ENCODE measurements at regions not wholly inside any gene's neighbourhood (a gene's known extent, or its start where the extent isn't known, plus 50 kb on each side); places are given as distances from the start of the nearest gene placed in this dataset.

DNA sequence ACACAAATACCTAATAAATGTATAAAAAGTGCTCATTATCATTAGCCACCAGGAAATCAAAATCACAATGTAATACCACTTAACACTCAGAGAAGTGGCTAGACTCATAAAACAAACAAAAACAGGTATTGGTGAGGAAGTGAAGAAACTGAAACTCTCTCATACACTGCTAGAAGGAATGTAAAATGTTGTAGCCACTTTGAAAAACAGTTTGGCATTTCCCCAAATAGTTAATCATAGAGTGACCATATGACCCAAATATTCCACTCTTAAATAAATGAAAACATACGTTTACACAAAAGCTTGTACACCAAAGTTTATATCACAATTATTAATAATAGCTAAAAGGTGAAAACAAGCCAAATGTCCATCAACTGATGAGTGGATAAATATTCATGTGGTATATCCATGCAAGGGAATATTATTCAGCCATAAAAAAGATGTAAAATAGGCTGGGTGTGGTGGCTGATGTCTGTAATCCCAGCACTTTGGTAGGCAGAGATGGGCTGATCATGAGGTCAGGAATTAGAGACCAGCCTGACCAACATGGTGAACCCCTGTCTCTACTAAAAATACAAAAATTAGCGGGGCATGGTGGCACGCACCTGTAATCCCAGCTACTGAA is 86.2 kb upstream of the COL5A2 start:
- Histone ChIP-seq H3K4me3 (ENCODE audit: low read depth in 1 of 2, low read length in 2 of 2) (no peak overlapping the region), H3K27ac (ENCODE audit: low read depth in 2 of 2, low read length in 1 of 2) (no peak overlapping the region), H3K36me3 (ENCODE audit: control insufficient read depth in 2 of 2, insufficient read depth in 2 of 2, low read length in 1 of 2) (no peaks in the 10 kb centered on the region), H3K9me3 (ENCODE audit: control insufficient read depth in 2 of 2, insufficient read depth in 1 of 2, low read depth in 1 of 2, low read length in 1 of 2) (no peaks in the 10 kb centered on the region), H3K4me1 (ENCODE audit: control insufficient read depth in 2 of 2, insufficient read depth in 2 of 2, low read length in 1 of 2) (no peaks in the 10 kb centered on the region), H3K27me3 (ENCODE audit: control insufficient read depth in 1 of 2, insufficient read depth in 2 of 2, low read length in 2 of 2) (no peaks in the 10 kb centered on the region)
- WGBS, 2 donors: 80 to 88% methylated on average over 3 of the region's 3 CpGs

DNA sequence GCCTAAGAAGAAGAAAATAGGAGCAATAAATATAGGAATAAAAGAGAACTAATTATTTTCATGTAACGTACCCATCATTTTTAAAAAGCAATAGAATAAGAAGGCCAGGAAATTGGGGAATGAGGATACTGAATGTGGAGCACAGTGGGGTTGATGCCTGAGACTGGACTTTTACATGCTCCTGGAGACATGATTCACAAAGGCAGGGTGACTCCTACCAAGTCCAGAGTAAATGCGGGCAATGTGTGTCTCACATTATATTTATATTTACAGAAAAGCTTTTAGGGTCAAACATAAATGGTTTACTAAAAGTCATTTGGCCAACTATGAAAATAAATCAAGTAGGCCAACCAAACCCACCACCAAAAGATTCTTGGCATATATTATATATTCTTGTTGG is 87.9 kb upstream of the COL5A2 start:
- H3K4me3 ChIP-seq (ENCODE audit: low read depth in 1 of 2, low read length in 2 of 2): no peak overlapping the region
- H3K4me1 ChIP-seq (ENCODE audit: control insufficient read depth in 2 of 2, insufficient read depth in 2 of 2, low read length in 1 of 2): no peaks in the 10 kb centered on the region
- H3K36me3 ChIP-seq (ENCODE audit: control insufficient read depth in 2 of 2, insufficient read depth in 2 of 2, low read length in 1 of 2): no peaks in the 10 kb centered on the region
- H3K27ac ChIP-seq (ENCODE audit: low read depth in 2 of 2, low read length in 1 of 2): no peak overlapping the region
- 44 to 48% methylated on average over 2 of the region's 2 CpGs for WGBS, 2 donors
- no peaks in the 10 kb centered on the region for H3K27me3 ChIP-seq (ENCODE audit: control insufficient read depth in 1 of 2, insufficient read depth in 2 of 2, low read length in 2 of 2)
- H3K9me3 ChIP-seq (ENCODE audit: control insufficient read depth in 2 of 2, insufficient read depth in 1 of 2, low read depth in 1 of 2, low read length in 1 of 2): no peaks in the 10 kb centered on the region

DNA sequence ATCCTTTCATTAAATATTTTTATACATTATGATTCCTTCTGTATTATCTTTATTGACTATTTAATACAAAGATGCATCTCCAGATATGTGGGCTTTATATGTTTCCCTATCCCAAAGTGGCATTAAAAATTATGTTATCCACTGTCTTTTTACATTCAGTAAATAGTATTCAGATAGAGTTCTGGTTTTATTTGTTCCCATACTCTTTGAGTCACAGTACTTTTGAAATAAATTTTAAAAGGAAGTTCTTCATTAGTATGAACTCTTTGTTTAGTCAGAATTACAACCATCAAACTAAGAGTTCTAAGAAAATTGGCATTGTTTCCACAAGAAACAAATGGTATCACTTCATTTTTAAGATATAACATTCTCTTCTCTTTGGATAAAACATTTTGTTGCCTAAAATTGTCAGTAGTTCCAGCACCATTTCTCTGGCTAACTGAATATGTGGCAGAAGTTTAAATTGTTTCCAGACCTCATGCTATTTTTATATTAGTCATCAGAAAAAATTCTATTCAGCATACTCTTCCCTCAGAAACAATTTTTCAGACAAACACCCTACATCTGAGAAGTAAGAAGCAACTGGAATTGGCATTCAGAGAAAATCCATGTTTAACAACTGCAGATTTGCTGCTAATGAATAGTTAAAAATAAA is 88.5 kb upstream of the COL5A2 start:
- H3K27ac ChIP-seq (ENCODE audit: low read depth in 2 of 2, low read length in 1 of 2): no peak overlapping the region
- no peaks in the 10 kb centered on the region for H3K36me3 ChIP-seq (ENCODE audit: control insufficient read depth in 2 of 2, insufficient read depth in 2 of 2, low read length in 1 of 2)
- H3K27me3 ChIP-seq (ENCODE audit: control insufficient read depth in 1 of 2, insufficient read depth in 2 of 2, low read length in 2 of 2): no peaks in the 10 kb centered on the region
- H3K4me1 ChIP-seq (ENCODE audit: control insufficient read depth in 2 of 2, insufficient read depth in 2 of 2, low read length in 1 of 2): no peaks in the 10 kb centered on the region
- H3K9me3 ChIP-seq (ENCODE audit: control insufficient read depth in 2 of 2, insufficient read depth in 1 of 2, low read depth in 1 of 2, low read length in 1 of 2): no peaks in the 10 kb centered on the region
- no peak overlapping the region for H3K4me3 ChIP-seq (ENCODE audit: low read depth in 1 of 2, low read length in 2 of 2)

DNA sequence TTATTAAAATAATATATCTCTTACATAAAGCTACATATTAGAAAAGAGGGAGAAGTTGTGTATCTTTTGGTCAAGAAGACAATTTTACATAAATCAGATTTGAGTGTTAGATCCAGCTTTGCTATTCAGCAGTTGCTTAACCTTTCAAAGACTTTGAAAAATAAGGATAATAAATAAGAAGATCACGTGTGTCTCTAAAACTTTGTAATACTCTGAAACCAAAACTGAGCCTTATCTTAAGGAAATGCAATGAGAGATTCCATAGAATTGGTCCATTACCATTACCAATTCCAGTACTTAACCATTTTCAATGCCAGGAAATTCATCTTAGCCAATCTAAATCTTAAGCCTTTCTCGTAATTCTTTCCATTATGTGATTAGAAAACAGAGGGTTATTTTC is 89.2 kb upstream of the COL5A2 start:
- Histone ChIP-seq H3K4me3 (ENCODE audit: low read depth in 1 of 2, low read length in 2 of 2) (no peak overlapping the region), H3K27me3 (ENCODE audit: control insufficient read depth in 1 of 2, insufficient read depth in 2 of 2, low read length in 2 of 2) (no peaks in the 10 kb centered on the region), H3K27ac (ENCODE audit: low read depth in 2 of 2, low read length in 1 of 2) (no peak overlapping the region), H3K4me1 (ENCODE audit: control insufficient read depth in 2 of 2, insufficient read depth in 2 of 2, low read length in 1 of 2) (no peaks in the 10 kb centered on the region), H3K9me3 (ENCODE audit: control insufficient read depth in 2 of 2, insufficient read depth in 1 of 2, low read depth in 1 of 2, low read length in 1 of 2) (no peaks in the 10 kb centered on the region), H3K36me3 (ENCODE audit: control insufficient read depth in 2 of 2, insufficient read depth in 2 of 2, low read length in 1 of 2) (no peaks in the 10 kb centered on the region)
- 82% methylated on average over 2 of the region's 2 CpGs for WGBS, 2 donors

DNA sequence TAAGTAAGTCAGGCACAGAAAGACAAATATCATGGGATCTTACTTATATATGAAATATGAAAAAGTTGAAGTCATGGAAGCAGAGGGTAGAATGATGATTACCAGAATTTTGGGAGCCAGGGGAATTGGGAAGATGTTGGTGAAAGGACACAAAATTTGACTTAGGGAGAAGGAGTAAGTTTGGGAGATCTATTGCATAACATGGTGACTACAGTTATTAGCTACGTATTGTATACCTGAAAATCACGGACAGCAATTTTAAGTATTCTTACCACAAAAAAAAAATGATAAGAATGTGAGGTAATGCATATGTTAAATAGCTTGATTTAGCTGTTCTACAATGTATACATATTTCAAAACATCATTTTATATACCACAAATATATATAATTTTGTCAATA is 94.2 kb upstream of the COL5A2 start:
- Histone ChIP-seq H3K4me1 (ENCODE audit: control insufficient read depth in 2 of 2, insufficient read depth in 2 of 2, low read length in 1 of 2) (no peaks in the 10 kb centered on the region), H3K36me3 (ENCODE audit: control insufficient read depth in 2 of 2, insufficient read depth in 2 of 2, low read length in 1 of 2) (no peaks in the 10 kb centered on the region), H3K27me3 (ENCODE audit: control insufficient read depth in 1 of 2, insufficient read depth in 2 of 2, low read length in 2 of 2) (no peaks in the 10 kb centered on the region), H3K9me3 (ENCODE audit: control insufficient read depth in 2 of 2, insufficient read depth in 1 of 2, low read depth in 1 of 2, low read length in 1 of 2) (no peaks in the 10 kb centered on the region), H3K27ac (ENCODE audit: low read depth in 2 of 2, low read length in 1 of 2) (no peak overlapping the region), H3K4me3 (ENCODE audit: low read depth in 1 of 2, low read length in 2 of 2) (no peak overlapping the region)
- WGBS, 2 donors: 44 to 49% methylated on average over 2 of the region's 2 CpGs

DNA sequence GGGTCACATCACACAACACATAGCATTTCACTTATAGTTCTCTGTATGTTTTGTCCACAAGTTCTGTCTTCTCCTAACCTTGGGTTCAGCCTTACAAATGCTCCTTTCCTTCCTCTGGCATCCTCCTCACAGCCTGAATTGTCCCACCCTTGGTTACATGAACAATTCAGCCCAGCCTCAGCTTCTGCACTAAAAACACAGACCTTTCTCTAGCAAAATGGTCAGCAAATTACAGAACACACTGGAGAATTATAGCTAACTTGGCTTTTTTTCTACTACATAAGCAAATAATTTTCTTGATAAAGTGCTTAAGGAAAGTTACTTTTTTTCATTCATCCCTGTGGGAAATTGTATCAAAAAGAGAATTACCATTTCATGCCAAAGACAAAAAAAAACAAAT is 94.8 kb upstream of the COL5A2 start:
- no peaks in the 10 kb centered on the region for H3K4me1 ChIP-seq (ENCODE audit: control insufficient read depth in 2 of 2, insufficient read depth in 2 of 2, low read length in 1 of 2)
- no peak overlapping the region for H3K27ac ChIP-seq (ENCODE audit: low read depth in 2 of 2, low read length in 1 of 2)
- H3K36me3 ChIP-seq (ENCODE audit: control insufficient read depth in 2 of 2, insufficient read depth in 2 of 2, low read length in 1 of 2): no peaks in the 10 kb centered on the region
- no peaks in the 10 kb centered on the region for H3K9me3 ChIP-seq (ENCODE audit: control insufficient read depth in 2 of 2, insufficient read depth in 1 of 2, low read depth in 1 of 2, low read length in 1 of 2)
- H3K4me3 ChIP-seq (ENCODE audit: low read depth in 1 of 2, low read length in 2 of 2): no peak overlapping the region
- H3K27me3 ChIP-seq (ENCODE audit: control insufficient read depth in 1 of 2, insufficient read depth in 2 of 2, low read length in 2 of 2): no peaks in the 10 kb centered on the region

DNA sequence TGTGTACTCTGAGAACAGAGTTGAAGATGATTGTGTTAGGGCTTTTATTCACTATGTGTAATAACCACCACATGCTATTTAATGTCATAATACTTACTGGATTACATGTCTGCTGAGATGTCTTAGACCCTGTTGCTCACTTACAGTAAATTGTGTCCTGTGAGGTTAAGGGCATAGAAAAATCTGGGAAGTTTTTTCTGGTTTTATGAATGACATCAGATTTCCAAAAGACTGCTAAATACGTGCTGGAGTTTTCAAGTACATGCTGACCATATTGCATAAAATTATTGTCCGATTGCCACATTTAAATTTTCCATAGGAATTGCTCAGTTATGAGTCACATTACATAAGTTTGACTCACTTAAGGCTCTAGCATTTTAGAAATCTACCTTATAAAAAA is 96.7 kb upstream of the COL5A2 start:
- Histone ChIP-seq H3K27me3 (ENCODE audit: control insufficient read depth in 1 of 2, insufficient read depth in 2 of 2, low read length in 2 of 2) (no peaks in the 10 kb centered on the region), H3K36me3 (ENCODE audit: control insufficient read depth in 2 of 2, insufficient read depth in 2 of 2, low read length in 1 of 2) (no peaks in the 10 kb centered on the region), H3K4me1 (ENCODE audit: control insufficient read depth in 2 of 2, insufficient read depth in 2 of 2, low read length in 1 of 2) (no peaks in the 10 kb centered on the region), H3K27ac (ENCODE audit: low read depth in 2 of 2, low read length in 1 of 2) (no peak overlapping the region), H3K9me3 (ENCODE audit: control insufficient read depth in 2 of 2, insufficient read depth in 1 of 2, low read depth in 1 of 2, low read length in 1 of 2) (no peaks in the 10 kb centered on the region), H3K4me3 (ENCODE audit: low read depth in 1 of 2, low read length in 2 of 2) (no peak overlapping the region)
- 35 to 67% methylated on average over 2 of the region's 2 CpGs for WGBS, 2 donors

DNA sequence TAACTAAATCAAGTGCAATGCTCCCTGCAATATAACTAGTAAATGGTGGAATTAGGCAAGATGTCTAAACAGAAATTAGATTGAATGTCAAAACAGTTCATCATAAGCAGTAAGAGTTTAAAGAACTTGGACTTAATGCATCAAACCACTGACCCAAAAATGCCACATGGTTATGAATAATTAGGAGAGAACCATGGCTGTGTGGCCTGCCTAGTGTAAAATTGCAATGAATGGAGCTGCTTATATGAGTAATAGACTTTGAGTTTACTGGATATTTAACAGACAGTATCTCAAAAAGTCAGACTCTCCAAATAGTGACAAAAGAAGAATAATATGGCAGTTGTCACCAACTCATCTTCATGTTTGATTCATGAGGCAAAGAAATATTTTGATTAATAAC is 101.6 kb upstream of the COL5A2 start:
- Histone ChIP-seq H3K4me3 (ENCODE audit: low read depth in 1 of 2, low read length in 2 of 2) (no peak overlapping the region), H3K27me3 (ENCODE audit: control insufficient read depth in 1 of 2, insufficient read depth in 2 of 2, low read length in 2 of 2) (no peaks in the 10 kb centered on the region), H3K36me3 (ENCODE audit: control insufficient read depth in 2 of 2, insufficient read depth in 2 of 2, low read length in 1 of 2) (no peaks in the 10 kb centered on the region), H3K4me1 (ENCODE audit: control insufficient read depth in 2 of 2, insufficient read depth in 2 of 2, low read length in 1 of 2) (no peaks in the 10 kb centered on the region), H3K27ac (ENCODE audit: low read depth in 2 of 2, low read length in 1 of 2) (no peak overlapping the region), H3K9me3 (ENCODE audit: control insufficient read depth in 2 of 2, insufficient read depth in 1 of 2, low read depth in 1 of 2, low read length in 1 of 2) (no peaks in the 10 kb centered on the region)

DNA sequence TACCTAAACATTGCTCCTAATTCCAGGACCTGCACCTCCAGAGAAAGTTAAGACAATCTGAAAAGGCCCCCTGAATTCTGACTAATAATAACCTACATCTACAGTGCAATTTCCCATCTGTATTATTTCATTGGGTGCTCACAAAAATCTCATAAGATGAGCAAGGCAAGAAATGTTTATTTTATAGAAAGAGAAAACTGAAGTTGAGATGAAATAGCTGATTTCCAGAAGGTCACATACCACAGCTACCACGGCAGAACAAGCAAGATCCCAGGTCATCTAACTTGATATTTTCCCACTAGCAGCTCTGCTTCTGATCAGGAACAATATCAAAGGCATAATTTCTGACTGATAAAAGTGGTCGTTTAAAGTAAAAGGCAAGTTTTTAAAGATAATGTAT is 105.8 kb upstream of the COL5A2 start:
- WGBS, 2 donors: 60 to 67% methylated on average over 2 of the region's 2 CpGs
- H3K4me1 ChIP-seq (ENCODE audit: control insufficient read depth in 2 of 2, insufficient read depth in 2 of 2, low read length in 1 of 2): no peaks in the 10 kb centered on the region
- no peaks in the 10 kb centered on the region for H3K9me3 ChIP-seq (ENCODE audit: control insufficient read depth in 2 of 2, insufficient read depth in 1 of 2, low read depth in 1 of 2, low read length in 1 of 2)
- H3K27me3 ChIP-seq (ENCODE audit: control insufficient read depth in 1 of 2, insufficient read depth in 2 of 2, low read length in 2 of 2): no peaks in the 10 kb centered on the region
- no peak overlapping the region for H3K27ac ChIP-seq (ENCODE audit: low read depth in 2 of 2, low read length in 1 of 2)
- no peaks in the 10 kb centered on the region for H3K36me3 ChIP-seq (ENCODE audit: control insufficient read depth in 2 of 2, insufficient read depth in 2 of 2, low read length in 1 of 2)
- no peak overlapping the region for H3K4me3 ChIP-seq (ENCODE audit: low read depth in 1 of 2, low read length in 2 of 2)

DNA sequence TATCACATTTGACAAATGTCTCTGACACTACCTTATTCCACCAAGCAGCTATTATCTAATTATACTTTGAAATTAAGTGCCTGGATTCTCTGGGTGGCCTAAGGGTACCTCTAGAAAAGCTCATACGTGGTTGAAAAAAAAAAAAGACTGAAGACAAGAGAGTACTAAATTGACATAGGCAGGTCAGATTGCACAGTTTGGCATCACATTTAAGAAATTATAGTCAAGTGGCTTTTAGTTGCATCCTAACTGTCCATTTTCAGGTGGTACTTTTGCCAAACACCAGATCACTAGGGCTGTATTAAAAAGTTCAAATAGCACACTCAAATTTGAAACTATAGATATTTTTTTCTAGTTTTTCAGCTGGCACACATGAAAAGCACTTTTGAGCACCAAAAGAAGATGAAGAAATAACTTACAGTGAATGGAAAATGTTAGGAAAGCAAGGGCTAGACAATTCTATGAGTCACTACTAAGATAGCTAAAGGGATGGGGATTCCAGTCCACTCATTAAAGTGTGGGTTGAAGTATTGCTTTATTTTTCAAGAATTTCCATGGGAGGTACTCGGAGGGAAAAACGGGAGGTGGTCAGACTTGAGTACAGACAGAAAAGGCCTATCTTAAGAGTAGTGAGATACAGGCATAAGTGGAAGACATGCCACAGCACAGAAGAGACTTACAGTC is 106.5 kb upstream of the COL5A2 start:
- H3K4me1 ChIP-seq (ENCODE audit: control insufficient read depth in 2 of 2, insufficient read depth in 2 of 2, low read length in 1 of 2): no peaks in the 10 kb centered on the region
- no peaks in the 10 kb centered on the region for H3K36me3 ChIP-seq (ENCODE audit: control insufficient read depth in 2 of 2, insufficient read depth in 2 of 2, low read length in 1 of 2)
- 51 to 63% methylated on average over 3 of the region's 3 CpGs for WGBS, 2 donors
- no peaks in the 10 kb centered on the region for H3K27me3 ChIP-seq (ENCODE audit: control insufficient read depth in 1 of 2, insufficient read depth in 2 of 2, low read length in 2 of 2)
- H3K9me3 ChIP-seq (ENCODE audit: control insufficient read depth in 2 of 2, insufficient read depth in 1 of 2, low read depth in 1 of 2, low read length in 1 of 2): no peaks in the 10 kb centered on the region
- no peak overlapping the region for H3K4me3 ChIP-seq (ENCODE audit: low read depth in 1 of 2, low read length in 2 of 2)
- H3K27ac ChIP-seq (ENCODE audit: low read depth in 2 of 2, low read length in 1 of 2): no peak overlapping the region

Data from esophagus (tissue), 2 donors.